Left lung (tissue), 4 donors: ENCODE measurements at regions not wholly inside any gene's neighbourhood (a gene's known extent, or its start where the extent isn't known, plus 50 kb on each side); places are given as distances from the start of the nearest gene placed in this dataset.
"Not testable (repeated sequence)": the region's sequence is repeated elsewhere in the genome, so short reads cannot be mapped to it uniquely, and the experiment has no call there.

Experiments
- ATAC-seq: fragments of 200-7000 bp; cut with Tn5 transposase; one replicate; pipeline ENCODE4 v1.9.1; 2020; ENCODE audit warnings: moderate library complexity
- DNase-seq, 4 donors: peaks; one replicate each; pipeline ENCODE4 v3.0.0-alpha.2; 2013 to 2020
- H3K27ac ChIP-seq, 2 donors: fragments of 200-600 bp; sonication (generic) in 1 of 2; one replicate each; pipeline versions ENCODE4 v1.5.0 to v1.8.0; 2020 to 2021
- H3K27me3 ChIP-seq, 2 donors: fragments of 200-600 bp; sonication (generic) in 1 of 2; one replicate each; pipeline versions ENCODE4 v1.5.0 to v1.8.0; 2020 to 2021
- H3K36me3 ChIP-seq, 2 donors: fragments of 200-600 bp; sonication (generic) in 1 of 2; one replicate each; pipeline versions ENCODE4 v1.5.0 to v1.8.0; 2020 to 2021
- H3K4me1 ChIP-seq, 2 donors: fragments of 200-600 bp; one replicate each; pipeline ENCODE4 v1.8.0; 2021
- H3K4me3 ChIP-seq, 2 donors: fragments of 200-600 bp; sonication (generic) in 1 of 2; one replicate each; pipeline versions ENCODE4 v1.5.0 to v1.8.0; 2020 to 2021; ENCODE audit warnings: mild to moderate bottlenecking in 1 of 2
- H3K9me3 ChIP-seq, 2 donors: fragments of 200-600 bp; sonication (generic) in 1 of 2; one replicate each; pipeline versions ENCODE4 v1.5.0 to v1.8.0; 2020 to 2021
- CTCF ChIP-seq, 2 donors: fragments of 200-600 bp; sonication (generic) in 1 of 2; IDR thresholded peaks; one replicate each; pipeline versions ENCODE4 v1.5.0 to v1.8.0; 2021; ENCODE audit warnings: antibody characterized with exemption in 2 of 2
- intact Hi-C, 2 donors: fragments of 100-400 bp; cut with DNase I; formaldehyde crosslinking; loops; one replicate each; pipeline versions ENCODE4 v1.11.2 to v1.14.2; 2022
- donor health status: DM: no; HTN: yes; CAD: no.
- donor health status: DM: no; HTN: no; CAD: no.

GRCh38 chrX:140633105-140633504 is 76.5 kb upstream of the LINC00632 start:
- H3K4me1 ChIP-seq, H3K36me3 ChIP-seq, H3K27me3 ChIP-seq, H3K4me3 ChIP-seq, H3K27ac ChIP-seq, DNase-seq, intact Hi-C loops, H3K9me3 ChIP-seq, ATAC-seq: not testable (repeated sequence)

GRCh38 chrX:140608111-140608510 is 101.4 kb upstream of the LINC00632 start:
- Histone ChIP-seq H3K9me3 (no peaks in the 10 kb centered on the region), H3K36me3 (no peaks in the 10 kb centered on the region), H3K4me3 (no peak overlapping the region), H3K27me3 (no peaks in the 10 kb centered on the region), H3K27ac (no peak overlapping the region), H3K4me1 (no peaks in the 10 kb centered on the region)
- ATAC-seq (no peak), DNase-seq (no peak)
- intact Hi-C loops = no loop called here
- no peak for TF ChIP-seq CTCF (IDR thresholded peaks at IDR 0.05)

- H3K4me3 ChIP-seq = no peak overlapping the region
- DNase-seq (peak in 1 of 4 donors; percentile 11), ATAC-seq (peak; percentile 86)
- H3K36me3 ChIP-seq = no peaks in the 10 kb centered on the region
- no peaks in the 10 kb centered on the region for H3K27me3 ChIP-seq
- TF ChIP-seq CTCF (IDR thresholded peaks at IDR 0.05) = no peak
- no peaks in the 10 kb centered on the region for H3K4me1 ChIP-seq
- intact Hi-C loops = no loop called here
- no peaks in the 10 kb centered on the region for H3K9me3 ChIP-seq
- no peak overlapping the region for H3K27ac ChIP-seq
Observed at GRCh38 chrX:140602140-140602539, 97.3 kb upstream of the SOX3 start.

- intact Hi-C loops = no loop called here
- Histone ChIP-seq H3K4me1 (no peaks in the 10 kb centered on the region), H3K4me3 (no peak overlapping the region), H3K27me3 (no peaks in the 10 kb centered on the region), H3K9me3 (no peaks in the 10 kb centered on the region), H3K27ac (no peak overlapping the region), H3K36me3 (no peaks in the 10 kb centered on the region)
- no peak for ATAC-seq
- no peak for TF ChIP-seq CTCF (IDR thresholded peaks at IDR 0.05)
- DNase-seq = no peak
Observed at GRCh38 chrX:140599851-140600250, 95.0 kb upstream of the SOX3 start.

- no peak for TF ChIP-seq CTCF (IDR thresholded peaks at IDR 0.05)
- Histone ChIP-seq H3K4me3 (no peak overlapping the region), H3K36me3 (no peaks in the 10 kb centered on the region), H3K9me3 (no peaks in the 10 kb centered on the region), H3K27me3 (peaks cover 0 to 4% of the 10 kb centered on the region in 2 donors), H3K4me1 (no peaks in the 10 kb centered on the region), H3K27ac (no peak overlapping the region)
- ATAC-seq = no peak
- intact Hi-C loops = no loop called here
- DNase-seq = no peak
Observed at GRCh38 chrX:140589657-140590056, 84.8 kb upstream of the SOX3 start.

GRCh38 chrX:140586951-140587350 is 82.1 kb upstream of the SOX3 start:
- no peak for TF ChIP-seq CTCF (IDR thresholded peaks at IDR 0.05)

More at GRCh38 chrX:140586951-140587350, 82.1 kb upstream of the SOX3 start:
- Histone ChIP-seq H3K4me1 (no peaks in the 10 kb centered on the region), H3K27me3 (no peaks in the 10 kb centered on the region), H3K9me3 (no peaks in the 10 kb centered on the region), H3K27ac (no peak overlapping the region), H3K4me3 (no peak overlapping the region), H3K36me3 (no peaks in the 10 kb centered on the region)
- DNase-seq = no peak
- ATAC-seq = no peak
- intact Hi-C loops = no loop called here
